ENCODE measurements at regions not wholly inside any gene's neighbourhood (a gene's known extent, or its start where the extent isn't known, plus 50 kb on each side); places are given as distances from the start of the nearest gene placed in this dataset.

GRCh38 chrX:150162141-150162540 lies 201.0 kb upstream of the MAMLD1 start:
- Mint-ChIP-seq H3K27ac (no peak overlapping the region), H3K4me3 (no peak overlapping the region), H3K36me3 (no peaks in the 10 kb centered on the region), H3K9me3 (no peaks in the 10 kb centered on the region), H3K4me1 (no peaks in the 10 kb centered on the region)
- DNase-seq (ENCODE audit: low spot score in 2 of 2) (no peak), ATAC-seq (no peak)

GRCh38 chrX:150163221-150163930 lies 199.7 kb upstream of the MAMLD1 start:
- DNase-seq (ENCODE audit: low spot score in 2 of 2) (no peak), ATAC-seq (no peak)
- Mint-ChIP-seq H3K4me3 (no peak overlapping the region), H3K36me3 (no peaks in the 10 kb centered on the region), H3K9me3 (no peaks in the 10 kb centered on the region), H3K4me1 (no peaks in the 10 kb centered on the region), H3K27ac (no peak overlapping the region)

GRCh38 chrX:150163956-150164726 lies 199.0 kb upstream of the MAMLD1 start:
- Mint-ChIP-seq H3K4me3 (no peak overlapping the region), H3K4me1 (no peaks in the 10 kb centered on the region), H3K9me3 (no peaks in the 10 kb centered on the region), H3K36me3 (no peaks in the 10 kb centered on the region), H3K27ac (no peak overlapping the region)
- DNase-seq (ENCODE audit: low spot score in 2 of 2): no peak
- ATAC-seq: no peak

GRCh38 chrX:150164971-150165600 lies 198.0 kb upstream of the MAMLD1 start:
- Mint-ChIP-seq H3K4me3 (no peak overlapping the region), H3K27ac (no peak overlapping the region), H3K4me1 (no peaks in the 10 kb centered on the region), H3K9me3 (no peaks in the 10 kb centered on the region), H3K36me3 (no peaks in the 10 kb centered on the region)
- no peak for ATAC-seq
- no peak for DNase-seq (ENCODE audit: low spot score in 2 of 2)

- no peaks in the 10 kb centered on the region for H3K4me1 Mint-ChIP-seq
- DNase-seq (ENCODE audit: low spot score in 2 of 2): no peak
- ATAC-seq: no peak
- H3K4me3 Mint-ChIP-seq: no peak overlapping the region
- no peak overlapping the region for H3K27ac Mint-ChIP-seq
- no peaks in the 10 kb centered on the region for H3K36me3 Mint-ChIP-seq
- H3K9me3 Mint-ChIP-seq: no peaks in the 10 kb centered on the region
Measured at GRCh38 chrX:150165776-150166610, 197.1 kb upstream of the MAMLD1 start.

- no peaks in the 10 kb centered on the region for H3K9me3 Mint-ChIP-seq
Measured at GRCh38 chrX:150167482-150168324, 195.4 kb upstream of the MAMLD1 start.

GRCh38 chrX:150182161-150182560 lies 181.0 kb upstream of the MAMLD1 start:
- ATAC-seq: no peak
- DNase-seq (ENCODE audit: low spot score in 2 of 2): no peak
- no peak overlapping the region for H3K27ac Mint-ChIP-seq
- H3K4me3 Mint-ChIP-seq: no peak overlapping the region
- peaks cover 6% of the 10 kb centered on the region for H3K9me3 Mint-ChIP-seq
- no peaks in the 10 kb centered on the region for H3K36me3 Mint-ChIP-seq
- no peaks in the 10 kb centered on the region for H3K4me1 Mint-ChIP-seq

More at GRCh38 chrX:150167482-150168324, 195.4 kb upstream of the MAMLD1 start:
- Mint-ChIP-seq H3K4me3 (no peak overlapping the region), H3K36me3 (no peaks in the 10 kb centered on the region), H3K27ac (no peak overlapping the region), H3K4me1 (no peaks in the 10 kb centered on the region)
- DNase-seq (ENCODE audit: low spot score in 2 of 2) (no peak), ATAC-seq (no peak)

GRCh38 chrX:150184491-150184890 lies 178.6 kb upstream of the MAMLD1 start:
- no peak overlapping the region for H3K27ac Mint-ChIP-seq
- H3K36me3 Mint-ChIP-seq: no peaks in the 10 kb centered on the region
- DNase-seq (ENCODE audit: low spot score in 2 of 2) (no peak), ATAC-seq (no peak)
- H3K4me3 Mint-ChIP-seq: no peak overlapping the region
- H3K4me1 Mint-ChIP-seq: no peaks in the 10 kb centered on the region
- H3K9me3 Mint-ChIP-seq: peaks cover under 1% of the 10 kb centered on the region

GRCh38 chrX:150185766-150186165 lies 177.4 kb upstream of the MAMLD1 start:
- no peak for DNase-seq (ENCODE audit: low spot score in 2 of 2)
- H3K36me3 Mint-ChIP-seq: no peaks in the 10 kb centered on the region
- no peaks in the 10 kb centered on the region for H3K9me3 Mint-ChIP-seq
- H3K4me1 Mint-ChIP-seq: no peaks in the 10 kb centered on the region
- no peak overlapping the region for H3K4me3 Mint-ChIP-seq
- ATAC-seq: no peak
- no peak overlapping the region for H3K27ac Mint-ChIP-seq

GRCh38 chrX:150192816-150193215 lies 170.3 kb upstream of the MAMLD1 start:
- ATAC-seq: no peak
- no peaks in the 10 kb centered on the region for H3K36me3 Mint-ChIP-seq
- H3K9me3 Mint-ChIP-seq: no peaks in the 10 kb centered on the region
- DNase-seq (ENCODE audit: low spot score in 2 of 2): no peak
- H3K4me3 Mint-ChIP-seq: no peak overlapping the region
- no peaks in the 10 kb centered on the region for H3K4me1 Mint-ChIP-seq
- H3K27ac Mint-ChIP-seq: no peak overlapping the region

GRCh38 chrX:150196285-150196684 lies 166.8 kb upstream of the MAMLD1 start:
- Mint-ChIP-seq H3K36me3 (no peaks in the 10 kb centered on the region), H3K4me1 (peaks cover 8% of the 10 kb centered on the region), H3K9me3 (no peaks in the 10 kb centered on the region), H3K4me3 (no peak overlapping the region), H3K27ac (no peak overlapping the region)
- DNase-seq (ENCODE audit: low spot score in 2 of 2): no peak
- ATAC-seq: no peak

GRCh38 chrX:150197388-150197787 lies 165.7 kb upstream of the MAMLD1 start:
- H3K4me3 Mint-ChIP-seq: no peak overlapping the region
- no peak overlapping the region for H3K27ac Mint-ChIP-seq
- ATAC-seq (no peak), DNase-seq (ENCODE audit: low spot score in 2 of 2) (no peak)
- H3K9me3 Mint-ChIP-seq: no peaks in the 10 kb centered on the region
- H3K36me3 Mint-ChIP-seq: no peaks in the 10 kb centered on the region
- H3K4me1 Mint-ChIP-seq: peaks cover 10% of the 10 kb centered on the region

GRCh38 chrX:150198776-150199175 lies 164.3 kb upstream of the MAMLD1 start:
- Mint-ChIP-seq H3K4me3 (no peak overlapping the region), H3K4me1 (peaks cover 10% of the 10 kb centered on the region), H3K9me3 (no peaks in the 10 kb centered on the region), H3K27ac (no peak overlapping the region), H3K36me3 (no peaks in the 10 kb centered on the region)
- no peak for ATAC-seq
- no peak for DNase-seq (ENCODE audit: low spot score in 2 of 2)

- DNase-seq (ENCODE audit: low spot score in 2 of 2) (no peak), ATAC-seq (no peak)
- Mint-ChIP-seq H3K27ac (no peak overlapping the region), H3K4me1 (peaks cover 10% of the 10 kb centered on the region), H3K36me3 (no peaks in the 10 kb centered on the region), H3K4me3 (no peak overlapping the region), H3K9me3 (no peaks in the 10 kb centered on the region)
Measured at GRCh38 chrX:150199181-150199580, 163.9 kb upstream of the MAMLD1 start.
